H1 (cell line): ENCODE measurements at regions not wholly inside any gene's neighbourhood (a gene's known extent, or its start where the extent isn't known, plus 50 kb on each side); places are given as distances from the start of the nearest gene placed in this dataset.

Source experiments
- CTCF ChIA-PET: fragments of 300-600 bp; sonication (Branson Sonifier 250); formaldehyde crosslinking; loops from one replicate; lab custom pipeline; 2021; ENCODE audit not compliant: partially characterized antibody; lab: Charles Lee
- POLR2A ChIA-PET: fragments of 300-600 bp; sonication (Branson Sonifier 250); formaldehyde crosslinking; loops from one replicate; lab custom pipeline; 2021; ENCODE audit warnings: inconsistent platforms; ENCODE audit not compliant: partially characterized antibody; lab: Charles Lee
- DNase-seq, 2 experiments: peaks; one replicate each; pipeline versions ENCODE4 v3.0.0 to v3.0.0-alpha.2; 2010 to 2022; ENCODE audit warnings: low spot score in 2 of 2, low read depth in 1 of 2, mixed read lengths in 1 of 2
- FAIRE-seq: peaks from 2 replicates; lab custom pipeline; 2011; peaks lifted over from hg19 to GRCh38; lab: Jason Lieb, UNC
- H2AFZ ChIP-seq: 2 replicates; pipeline ENCODE4 v1.8.1; 2012; ENCODE audit warnings: low read length, inconsistent platforms
- H2AK5ac ChIP-seq: 2 replicates; pipeline ENCODE4 v1.6.1; 2013; ENCODE audit warnings: low read depth, low read length
- H2BK120ac ChIP-seq: replicated peaks from 2 replicates; pipeline ENCODE3; 2013; ENCODE audit warnings: low read depth, low read length, inconsistent platforms
- H2BK12ac ChIP-seq: 2 replicates; pipeline ENCODE4 v1.6.1; 2013; ENCODE audit warnings: low read depth, low read length
- H2BK15ac ChIP-seq: 2 replicates; pipeline ENCODE4 v1.6.1; 2013; ENCODE audit warnings: low read length
- H2BK20ac ChIP-seq: 2 replicates; pipeline ENCODE4 v1.6.1; 2013; ENCODE audit warnings: low read length
- H2BK5ac ChIP-seq: 2 replicates; pipeline ENCODE4 v1.6.1; 2013; ENCODE audit warnings: low read depth, low read length
- H3K14ac ChIP-seq: 2 replicates; pipeline ENCODE4 v1.6.1; 2013; ENCODE audit warnings: inconsistent platforms; ENCODE audit not compliant: insufficient read length
- H3K18ac ChIP-seq: 2 replicates; pipeline ENCODE4 v1.6.1; 2013; ENCODE audit warnings: low read length; ENCODE audit errors: extremely low read depth
- H3K23ac ChIP-seq: 2 replicates; pipeline ENCODE4 v1.6.1; 2013; ENCODE audit warnings: inconsistent platforms; ENCODE audit not compliant: insufficient read length
- H3K23me2 ChIP-seq: 2 replicates; pipeline ENCODE4 v1.6.1; 2013; ENCODE audit warnings: low read depth, low read length
- H3K27ac ChIP-seq: 2 replicates; pipeline ENCODE4 v1.6.1; 2011; ENCODE audit warnings: low read depth, low read length, inconsistent platforms
- H3K27me3 ChIP-seq, 4 experiments: replicated peaks in 1 of 4; 1 replicate in 1 of 4; 2 replicates in 3 of 4; pipeline versions ENCODE4 v1.6.1 to v1.8.1; 2011 to 2013; ENCODE audit warnings: low read length in 3 of 4, mild to moderate bottlenecking in 3 of 4, inconsistent platforms in 2 of 4, mixed read lengths in 2 of 4, moderate library complexity in 1 of 4; ENCODE audit not compliant: control insufficient read depth in 3 of 4, insufficient read depth in 3 of 4; ENCODE audit errors: extremely low read depth in 1 of 4
- H3K36me3 ChIP-seq, 4 experiments: 2 replicates each; pipeline versions ENCODE4 v1.6.1 to v1.8.1; 2011 to 2013; ENCODE audit warnings: mild to moderate bottlenecking in 4 of 4, low read length in 3 of 4, moderate library complexity in 2 of 4, control low read depth in 1 of 4, inconsistent platforms in 1 of 4; ENCODE audit not compliant: insufficient read depth in 4 of 4, control insufficient read depth in 2 of 4
- H3K4ac ChIP-seq: replicated peaks from 2 replicates; pipeline ENCODE3; 2013; ENCODE audit warnings: low read length, low read depth, mixed read lengths, inconsistent platforms; ENCODE audit not compliant: insufficient read length
- H3K4me1 ChIP-seq, 4 experiments: replicated peaks in 1 of 4; 1 replicate in 1 of 4; 2 replicates in 3 of 4; pipeline versions ENCODE4 v1.6.1 to v1.8.1; 2011 to 2013; ENCODE audit warnings: low read length in 3 of 4, inconsistent platforms in 2 of 4, mixed read lengths in 1 of 4; ENCODE audit not compliant: insufficient read depth in 4 of 4, control insufficient read depth in 3 of 4
- H3K4me2 ChIP-seq, 2 experiments: 2 replicates each; pipeline versions ENCODE4 v1.6.1 to v1.8.1; 2011 to 2013; ENCODE audit warnings: low read depth in 2 of 2, low read length in 2 of 2, control low read depth in 1 of 2, inconsistent platforms in 1 of 2, mild to moderate bottlenecking in 1 of 2; ENCODE audit not compliant: insufficient read depth in 1 of 2
- H3K4me3 ChIP-seq, 4 experiments: fragments of 200-600, 300-600 bp in 1 of 4; sonication (generic), shearing (Covaris generic), sonication (Bioruptor Twin) in 1 of 4; 2 replicates each; pipeline versions ENCODE4 v1.5.1 to v1.8.1; 2011 to 2016; ENCODE audit warnings: low read length in 4 of 4, low read depth in 3 of 4, control low read depth in 2 of 4, inconsistent platforms in 2 of 4, mild to moderate bottlenecking in 2 of 4, mixed read lengths in 1 of 4, moderate library complexity in 1 of 4; ENCODE audit not compliant: insufficient read depth in 2 of 4; ENCODE audit errors: extremely low read depth in 1 of 4
- H3K56ac ChIP-seq: replicated peaks from 2 replicates; pipeline ENCODE3; 2013; ENCODE audit warnings: low read depth, mild to moderate bottlenecking, mixed read lengths, low read length, inconsistent platforms; ENCODE audit not compliant: insufficient read length
- H3K79me1 ChIP-seq: 2 replicates; pipeline ENCODE4 v1.6.1; 2013; ENCODE audit warnings: low read depth, low read length, control low read depth
- H3K79me2 ChIP-seq, 2 experiments: 2 replicates each; pipeline versions ENCODE4 v1.6.1 to v1.8.1; 2012 to 2013; ENCODE audit warnings: low read length in 2 of 2, mild to moderate bottlenecking in 2 of 2, inconsistent platforms in 1 of 2; ENCODE audit not compliant: insufficient read depth in 2 of 2, control insufficient read depth in 1 of 2
- H3K9ac ChIP-seq, 4 experiments: replicated peaks in 1 of 4; 1 replicate in 1 of 4; 2 replicates in 3 of 4; pipeline versions ENCODE4 v1.6.1 to v1.8.1; 2011 to 2013; ENCODE audit warnings: low read depth in 3 of 4, low read length in 3 of 4, control low read depth in 2 of 4, mild to moderate bottlenecking in 2 of 4, moderate library complexity in 2 of 4, inconsistent platforms in 1 of 4; ENCODE audit errors: extremely low read depth in 1 of 4
- H3K9me3 ChIP-seq, 2 experiments: 2 replicates each; pipeline versions ENCODE4 v1.6.1 to v1.8.1; 2012 to 2013; ENCODE audit warnings: mild to moderate bottlenecking in 2 of 2, moderate library complexity in 2 of 2, control low read depth in 1 of 2, inconsistent platforms in 1 of 2, low read depth in 1 of 2, low read length in 1 of 2, mixed read lengths in 1 of 2; ENCODE audit not compliant: insufficient read depth in 2 of 2
- H4K20me1 ChIP-seq, 2 experiments: replicated peaks in 1 of 2; 2 replicates each; pipeline versions ENCODE3 to v1.8.1; 2011 to 2013; ENCODE audit warnings: inconsistent platforms in 2 of 2, low read length in 2 of 2, mild to moderate bottlenecking in 1 of 2; ENCODE audit not compliant: insufficient read depth in 2 of 2, control insufficient read depth in 1 of 2
- H4K5ac ChIP-seq: 2 replicates; pipeline ENCODE4 v1.6.1; 2013; ENCODE audit warnings: low read length, low read depth, mixed read lengths, inconsistent platforms; ENCODE audit not compliant: insufficient read length
- H4K8ac ChIP-seq: 2 replicates; pipeline ENCODE4 v1.8.0; 2013; ENCODE audit warnings: mild to moderate bottlenecking, moderate library complexity, low read length, inconsistent platforms; ENCODE audit not compliant: insufficient read depth; ENCODE audit errors: extremely low read depth
- H4K91ac ChIP-seq: replicated peaks from 2 replicates; pipeline ENCODE3; 2013; ENCODE audit warnings: low read length, mixed read lengths, inconsistent platforms; ENCODE audit not compliant: insufficient read length
- CBX8 ChIP-seq: fragments of 300-800, 300-1000 bp; sonication (generic); IDR thresholded peaks from 2 replicates; pipeline ENCODE4 v1.7.1; 2016; ENCODE audit warnings: low read depth, low read length, borderline replicate concordance
- CTBP2 ChIP-seq: IDR thresholded peaks from 2 replicates; pipeline ENCODE4 v1.7.0; 2011; ENCODE audit warnings: borderline replicate concordance, mild to moderate bottlenecking, moderate library complexity, mixed read lengths, low read length; ENCODE audit not compliant: insufficient read depth, insufficient read length
- KDM4A ChIP-seq: IDR thresholded peaks from one replicate; pipeline ENCODE4 v1.7.1; 2012; ENCODE audit warnings: low read depth, mild to moderate bottlenecking, moderate library complexity, low read length, inconsistent platforms; ENCODE audit not compliant: severe bottlenecking
- KDM5A ChIP-seq: fragments of 200-600 bp; IDR thresholded peaks from 2 replicates; pipeline ENCODE4 v1.7.1; 2012; ENCODE audit warnings: mild to moderate bottlenecking, low read length, inconsistent platforms, mixed read lengths
- RFX5 ChIP-seq: IDR thresholded peaks from 2 replicates; pipeline ENCODE4 v1.6.1; 2011; ENCODE audit warnings: low read depth, low read length, improper control_type of control experiment, borderline replicate concordance
- SP4 ChIP-seq: IDR thresholded peaks from 2 replicates; pipeline ENCODE4 v1.6.1; 2012; ENCODE audit warnings: low read length, inconsistent platforms
- WGBS, 2 experiments: shearing (Covaris generic) in 1 of 2; methylation state at CpG; one replicate each; pipeline versions ENCODE4 v1.1.6 to v1.1.7; 2013 to 2015; ENCODE audit warnings: low lambda C conversion rate in 2 of 2, mixed read lengths in 2 of 2, inconsistent platforms in 1 of 2, low coverage in 1 of 2, missing lambda C conversion rate in 1 of 2; ENCODE audit not compliant: insufficient replicate concordance in 2 of 2, insufficient coverage in 1 of 2, insufficient read length in 1 of 2; ENCODE audit errors: extremely low coverage in 1 of 2, missing lambda C conversion rate in 1 of 2; 5-methylcytosine and 5-hydroxymethylcytosine counted together

- no peak overlapping the region for H2BK5ac ChIP-seq
- no peak overlapping the region for H3K14ac ChIP-seq
- no peak overlapping the region for H2BK12ac ChIP-seq
- no peak overlapping the region for H3K18ac ChIP-seq
- H3K23me2 ChIP-seq = no peaks in the 10 kb centered on the region
- no peak for TF ChIP-seq CTBP2
- TF ChIP-seq KDM4A = no peak
- no peak for TF ChIP-seq CBX8
- no peak for TF ChIP-seq SP4
- no peak for TF ChIP-seq KDM5A
- TF ChIP-seq RFX5 = no peak
- H3K79me1 ChIP-seq = no peaks in the 10 kb centered on the region
- H2AK5ac ChIP-seq = no peak overlapping the region
- no peak overlapping the region for H3K4ac ChIP-seq
- H4K20me1 ChIP-seq = no peaks in the 10 kb centered on the region
- H4K8ac ChIP-seq = no peak overlapping the region
- no peak overlapping the region for H3K9ac ChIP-seq
- WGBS, 2 experiments = 90% methylated on average over 4 of the region's 4 CpGs; no CpG with 5 or more reads in 1 of the 2 experiments
- no peak overlapping the region for H4K5ac ChIP-seq
- no peaks in the 10 kb centered on the region for H3K36me3 ChIP-seq
- no peak overlapping the region for H3K4me2 ChIP-seq
- no peaks in the 10 kb centered on the region for H3K4me1 ChIP-seq
- H3K4me3 ChIP-seq = no peak overlapping the region
- no peaks in the 10 kb centered on the region for H3K27me3 ChIP-seq
- no peak overlapping the region for H2BK20ac ChIP-seq
- DNase-seq (no peak), FAIRE-seq (no peak)
- no peak overlapping the region for H2BK120ac ChIP-seq
- H3K23ac ChIP-seq = no peak overlapping the region
- no peak overlapping the region for H3K27ac ChIP-seq
- ChIA-PET POLR2A (no interaction called here), CTCF (interaction anchor here (0.6 to 1.2 kb wide), 2 partner anchors 86 to 625 kb away, joined by 3 to 4 read pairs; no protein-coding TSS in a partner anchor)
- H3K79me2 ChIP-seq = no peaks in the 10 kb centered on the region
- no peak overlapping the region for H3K56ac ChIP-seq
- no peaks in the 10 kb centered on the region for H3K9me3 ChIP-seq
- no peak overlapping the region for H2BK15ac ChIP-seq
- H2AFZ ChIP-seq = no peak overlapping the region
- H4K91ac ChIP-seq = no peak overlapping the region
These were observed 801.7 kb downstream of the DIPK2A start for GRCh38 chr3:144773350-144773749.
